ENCODE measurements at regions not wholly inside any gene's neighbourhood (a gene's known extent, or its start where the extent isn't known, plus 50 kb on each side); places are given as distances from the start of the nearest gene placed in this dataset.

DNA sequence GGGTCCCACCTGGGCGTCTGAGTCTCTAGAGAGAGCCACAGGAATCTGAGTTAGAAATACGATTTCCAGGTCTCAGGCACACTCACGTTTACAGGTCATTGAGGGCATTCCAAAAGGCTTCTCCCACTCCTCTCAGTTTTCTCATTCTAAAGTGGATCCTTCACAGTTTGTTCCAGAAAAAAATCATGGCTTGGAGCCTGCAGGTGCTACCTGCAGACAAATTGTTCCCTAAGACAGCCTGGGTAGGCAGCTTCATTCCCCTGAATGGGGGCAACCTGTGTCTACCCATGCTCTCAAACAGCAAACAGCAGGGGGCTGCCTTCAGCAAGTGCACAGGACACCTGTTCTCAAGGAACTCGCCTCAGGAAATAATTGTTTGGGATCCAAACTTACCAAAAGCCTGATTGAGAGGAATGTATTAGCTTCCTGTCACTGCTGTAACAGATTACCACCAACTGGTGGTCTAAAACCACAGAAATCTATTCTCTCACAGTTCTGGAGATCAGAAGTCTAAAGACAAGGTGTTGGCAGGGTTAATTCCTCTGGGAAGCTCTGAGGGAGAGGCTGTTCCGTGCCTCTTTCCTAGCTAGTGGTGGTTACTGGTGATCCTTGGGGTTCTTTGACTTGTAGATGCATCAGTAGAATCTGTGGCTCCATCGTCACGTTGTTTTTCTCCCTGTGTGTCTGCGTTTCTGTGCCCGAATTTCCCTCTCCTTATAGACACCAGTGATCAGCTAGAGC, 117.2 kb downstream of the RAB11FIP2 start:
- no peak for TF ChIP-seq CTCF (IDR thresholded peaks at IDR 0.05; ENCODE audit: extremely low read depth, missing control alignments)
- DNase-seq (ENCODE audit: low spot score), result no peak

DNA sequence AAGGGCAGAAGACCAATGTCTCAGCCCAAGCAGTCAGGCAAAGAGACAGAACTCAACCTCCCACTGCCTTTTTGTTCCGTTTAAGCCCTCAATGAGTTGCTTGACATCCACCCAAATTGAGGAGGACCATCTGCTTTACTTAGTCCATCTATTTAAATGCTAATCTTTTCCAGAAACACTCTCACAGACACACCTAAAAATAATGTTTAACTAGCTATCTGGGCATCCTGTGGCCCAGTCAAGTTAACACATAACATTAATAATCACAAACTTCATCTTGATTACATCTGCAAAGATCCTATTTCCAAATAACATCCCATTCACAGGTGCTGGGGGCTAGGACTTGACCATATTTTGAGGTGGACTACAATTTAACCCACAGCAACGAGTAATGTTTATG, 115.7 kb downstream of the RAB11FIP2 start:
- TF ChIP-seq CTCF (IDR thresholded peaks at IDR 0.05; ENCODE audit: extremely low read depth, missing control alignments), result no peak
- DNase-seq (ENCODE audit: low spot score), result no peak

- no peak for DNase-seq (ENCODE audit: low spot score)
- no peak for TF ChIP-seq CTCF (IDR thresholded peaks at IDR 0.05; ENCODE audit: extremely low read depth, missing control alignments)
These were observed 113.7 kb downstream of the RAB11FIP2 start for GRCh38 chr10:117933036-117933435.

DNA sequence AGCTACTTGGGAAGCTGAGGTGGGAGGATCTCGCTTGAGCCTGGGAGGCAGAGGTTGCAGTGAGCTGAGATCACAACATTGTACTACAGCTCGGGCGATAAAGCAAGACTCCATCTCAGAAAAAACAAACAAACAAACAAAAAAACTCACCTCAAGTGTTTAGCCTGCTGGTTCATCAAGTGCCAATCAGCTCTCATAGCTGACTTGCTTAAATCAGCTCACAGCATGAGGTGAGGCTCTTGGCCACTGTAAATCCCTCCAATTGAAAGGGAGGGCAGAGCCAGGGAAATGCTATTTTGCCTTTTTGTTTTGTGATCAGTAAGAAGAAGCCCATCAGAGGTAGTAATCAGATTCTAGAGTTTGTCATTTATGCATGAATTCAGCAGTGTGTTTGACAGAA, 112.3 kb downstream of the RAB11FIP2 start:
- no peak for TF ChIP-seq CTCF (IDR thresholded peaks at IDR 0.05; ENCODE audit: extremely low read depth, missing control alignments)
- no peak for DNase-seq (ENCODE audit: low spot score)

DNA sequence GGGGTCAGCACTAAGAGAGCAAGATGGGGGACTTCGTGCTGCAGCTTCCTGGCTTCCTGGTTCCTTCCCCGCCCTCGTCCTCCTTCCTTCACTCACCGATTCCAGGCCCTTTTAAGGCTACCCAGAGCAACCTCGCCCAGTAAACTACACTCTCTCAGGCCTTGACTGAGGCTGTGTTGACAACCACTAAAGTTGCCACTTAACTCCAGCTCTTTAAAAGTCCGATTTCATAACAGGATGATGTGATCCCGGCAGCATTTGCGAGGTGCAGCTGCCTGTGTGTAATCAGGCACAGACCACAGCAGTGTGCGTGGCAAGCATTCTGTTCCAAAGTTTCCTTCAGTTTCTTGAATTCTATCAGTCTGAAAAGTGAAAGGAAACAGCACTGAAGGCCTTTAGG, 110.6 kb downstream of the RAB11FIP2 start:
- no peak for TF ChIP-seq CTCF (IDR thresholded peaks at IDR 0.05; ENCODE audit: extremely low read depth, missing control alignments)
- DNase-seq (ENCODE audit: low spot score), result no peak

GRCh38 chr10:117936566-117936965, 110.2 kb downstream of the RAB11FIP2 start:
- no peak for TF ChIP-seq CTCF (IDR thresholded peaks at IDR 0.05; ENCODE audit: extremely low read depth, missing control alignments)
- no peak for DNase-seq (ENCODE audit: low spot score)

DNA sequence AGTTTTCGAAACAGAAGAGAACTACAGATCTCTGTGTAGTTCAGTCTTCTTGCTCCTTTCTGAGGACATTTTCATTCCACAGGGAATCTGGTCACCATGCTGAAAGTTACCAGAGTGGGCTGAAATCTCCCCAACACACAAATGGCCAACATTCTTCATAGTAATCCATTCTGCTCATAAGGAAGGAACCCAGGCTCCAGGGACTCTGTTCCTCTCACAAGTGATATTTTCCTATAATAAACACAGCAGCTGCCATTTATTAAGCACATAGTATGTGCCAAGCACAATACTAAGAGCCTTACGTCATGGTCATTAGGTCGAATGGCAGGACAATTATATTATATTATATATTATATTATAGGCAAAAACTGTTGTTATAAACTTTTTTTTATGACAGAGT, 109.8 kb downstream of the RAB11FIP2 start:
- DNase-seq (ENCODE audit: low spot score), result no peak
- no peak for TF ChIP-seq CTCF (IDR thresholded peaks at IDR 0.05; ENCODE audit: extremely low read depth, missing control alignments)

All from GM20000 (cell line).